ENCODE measurements at regions not wholly inside any gene's neighbourhood (a gene's known extent, or its start where the extent isn't known, plus 50 kb on each side); places are given as distances from the start of the nearest gene placed in this dataset.

- TF ChIP-seq CTCF (IDR thresholded peaks at IDR 0.05; ENCODE audit: low read length) (no peak), EZH2 (IDR thresholded peaks at IDR 0.05; ENCODE audit: borderline replicate concordance, low read length) (no peak)
These were observed 249.4 kb downstream of the RAB11FIP2 start for GRCh38 chr10:117797296-117797695.

Data from OCI-LY1 (cell line).